ENCODE measurements at regions not wholly inside any gene's neighbourhood (a gene's known extent, or its start where the extent isn't known, plus 50 kb on each side); places are given as distances from the start of the nearest gene placed in this dataset.

DNA sequence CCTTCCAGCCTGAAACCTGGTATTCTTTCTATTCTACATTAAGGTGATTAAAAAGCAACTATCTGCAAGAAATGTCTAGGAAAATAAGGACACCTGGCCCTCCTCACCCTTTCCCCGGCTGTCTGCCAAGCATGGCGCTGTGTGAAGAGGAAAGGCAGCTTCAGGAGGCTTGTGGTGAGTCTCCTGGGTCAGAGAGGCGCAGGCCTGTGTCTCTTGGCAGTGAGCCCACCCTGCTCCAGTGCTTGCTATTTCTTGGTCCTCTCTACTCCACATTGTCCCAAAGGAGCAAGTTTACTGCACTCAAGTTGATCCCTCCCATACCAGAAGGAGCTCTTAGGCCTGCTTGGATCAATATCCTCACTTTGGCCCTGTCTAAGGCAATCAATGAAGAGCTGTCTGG, 520.7 kb upstream of the B3GAT1 start:
- no peak overlapping the region for H3K4me3 ChIP-seq (ENCODE audit: control extremely low read depth in 1 of 5, extremely low read depth in 1 of 5, insufficient read depth in 1 of 5, low read depth in 2 of 5, low read length in 4 of 5)
- no peaks in the 10 kb centered on the region for H3K79me2 ChIP-seq (ENCODE audit: control insufficient read depth, insufficient read depth, low read length)
- H3K9ac ChIP-seq (ENCODE audit: low read length): no peak overlapping the region
- no peaks in the 10 kb centered on the region for H3K4me1 ChIP-seq (ENCODE audit: control insufficient read depth in 2 of 2, insufficient read depth in 2 of 2, low read length in 2 of 2)
- peaks cover 9% of the 10 kb centered on the region for H3K27me3 Mint-ChIP-seq
- ATAC-seq (ENCODE audit: low read depth): no peak
- H3K27me3 ChIP-seq (replicated peaks in 1 of 4; ENCODE audit: control extremely low read depth in 1 of 4, control insufficient read depth in 3 of 4, insufficient read depth in 4 of 4, low read length in 3 of 4): no peaks in the 10 kb centered on the region
- H3K4me2 ChIP-seq (replicated peaks; ENCODE audit: low read depth, low read length, poor library complexity, severe bottlenecking): no peak overlapping the region
- no peak for DNase-seq
- ChIA-PET POLR2A (no interaction called here), CTCF (no interaction called here)
- H2AFZ ChIP-seq (ENCODE audit: insufficient read depth, low read depth, low read length, poor library complexity, severe bottlenecking): no peak overlapping the region
- intact Hi-C loops (cut with micrococcal nuclease): no loop called here
- peaks cover 3% of the 10 kb centered on the region for H3K9me3 Mint-ChIP-seq (ENCODE audit: insufficient read depth)
- H3K4me3 Mint-ChIP-seq: no peak overlapping the region
- no peaks in the 10 kb centered on the region for H3K4me1 Mint-ChIP-seq
- H3K9me3 ChIP-seq (ENCODE audit: control extremely low read depth in 1 of 3, control insufficient read depth in 2 of 3, insufficient read depth in 1 of 3, low read length in 2 of 3): peaks cover 0 to 4% (median 0%) of the 10 kb centered on the region in 3 donors
- no peak overlapping the region for H3K27ac ChIP-seq (ENCODE audit: low read length in 2 of 2)
- no peak overlapping the region for H3K27ac Mint-ChIP-seq
- TF ChIP-seq EZH2 (IDR thresholded peaks at IDR 0.05; ENCODE audit: borderline replicate concordance, insufficient read depth, low read depth, low read length, poor library complexity, severe bottlenecking): no peak
- no peaks in the 10 kb centered on the region for H4K20me1 ChIP-seq (ENCODE audit: control insufficient read depth, insufficient read depth, low read length, poor library complexity, severe bottlenecking)
- H3K36me3 ChIP-seq (replicated peaks in 1 of 2; ENCODE audit: control extremely low read depth in 1 of 2, control insufficient read depth in 1 of 2, extremely low read depth in 1 of 2, insufficient read depth in 2 of 2, low read length in 1 of 2): no peaks in the 10 kb centered on the region
- 67% methylated on average over 3 of the region's 3 CpGs for WGBS (ENCODE audit: insufficient coverage)

DNA sequence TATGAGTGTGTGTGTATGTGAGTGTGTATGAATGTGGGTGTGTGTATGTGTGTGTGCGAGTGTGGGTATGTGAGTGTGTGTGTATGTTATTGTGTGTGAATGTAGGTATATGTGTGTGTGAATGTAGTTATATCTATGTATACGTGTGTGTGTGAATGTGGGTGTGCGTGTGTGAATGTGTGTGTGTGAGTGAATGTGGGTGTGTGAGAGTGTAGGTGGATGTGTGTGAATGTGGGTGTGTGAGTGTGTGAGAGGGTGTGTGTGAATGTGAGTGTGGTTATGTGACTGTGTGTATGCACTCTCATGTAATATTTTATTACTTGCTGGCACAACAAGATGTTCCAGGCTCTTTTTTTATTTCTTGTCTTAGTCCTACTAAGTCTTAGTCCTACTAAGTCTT, 513.4 kb upstream of the B3GAT1 start:
- Mint-ChIP-seq H3K4me1 (no peaks in the 10 kb centered on the region), H3K4me3 (no peak overlapping the region), H3K27ac (no peak overlapping the region), H3K27me3 (peaks cover 11% of the 10 kb centered on the region), H3K9me3 (ENCODE audit: insufficient read depth) (peaks cover 3% of the 10 kb centered on the region)
- DNase-seq: no peak
- ChIA-PET POLR2A (no interaction called here), CTCF (no interaction called here)
- WGBS (ENCODE audit: insufficient coverage): 97% methylated on average over 3 of the region's 3 CpGs
- H3K27ac ChIP-seq (ENCODE audit: low read length in 2 of 2): no peak overlapping the region
- no peaks in the 10 kb centered on the region for H3K4me1 ChIP-seq (ENCODE audit: control insufficient read depth in 2 of 2, insufficient read depth in 2 of 2, low read length in 2 of 2)
- no peak for ATAC-seq (ENCODE audit: low read depth)
- no peak overlapping the region for H3K4me2 ChIP-seq (replicated peaks; ENCODE audit: low read depth, low read length, poor library complexity, severe bottlenecking)
- no peaks in the 10 kb centered on the region for H3K36me3 ChIP-seq (replicated peaks in 1 of 2; ENCODE audit: control extremely low read depth in 1 of 2, control insufficient read depth in 1 of 2, extremely low read depth in 1 of 2, insufficient read depth in 2 of 2, low read length in 1 of 2)
- H3K9me3 ChIP-seq (ENCODE audit: control extremely low read depth in 1 of 3, control insufficient read depth in 2 of 3, insufficient read depth in 1 of 3, low read length in 2 of 3): peaks cover 0 to 4% (median 0%) of the 10 kb centered on the region in 3 donors
- no peak overlapping the region for H3K9ac ChIP-seq (ENCODE audit: low read length)
- no peaks in the 10 kb centered on the region for H3K27me3 ChIP-seq (replicated peaks in 1 of 4; ENCODE audit: control extremely low read depth in 1 of 4, control insufficient read depth in 3 of 4, insufficient read depth in 4 of 4, low read length in 3 of 4)
- TF ChIP-seq EZH2 (IDR thresholded peaks at IDR 0.05; ENCODE audit: borderline replicate concordance, insufficient read depth, low read depth, low read length, poor library complexity, severe bottlenecking): no peak
- TF ChIP-seq, protein P1, sequence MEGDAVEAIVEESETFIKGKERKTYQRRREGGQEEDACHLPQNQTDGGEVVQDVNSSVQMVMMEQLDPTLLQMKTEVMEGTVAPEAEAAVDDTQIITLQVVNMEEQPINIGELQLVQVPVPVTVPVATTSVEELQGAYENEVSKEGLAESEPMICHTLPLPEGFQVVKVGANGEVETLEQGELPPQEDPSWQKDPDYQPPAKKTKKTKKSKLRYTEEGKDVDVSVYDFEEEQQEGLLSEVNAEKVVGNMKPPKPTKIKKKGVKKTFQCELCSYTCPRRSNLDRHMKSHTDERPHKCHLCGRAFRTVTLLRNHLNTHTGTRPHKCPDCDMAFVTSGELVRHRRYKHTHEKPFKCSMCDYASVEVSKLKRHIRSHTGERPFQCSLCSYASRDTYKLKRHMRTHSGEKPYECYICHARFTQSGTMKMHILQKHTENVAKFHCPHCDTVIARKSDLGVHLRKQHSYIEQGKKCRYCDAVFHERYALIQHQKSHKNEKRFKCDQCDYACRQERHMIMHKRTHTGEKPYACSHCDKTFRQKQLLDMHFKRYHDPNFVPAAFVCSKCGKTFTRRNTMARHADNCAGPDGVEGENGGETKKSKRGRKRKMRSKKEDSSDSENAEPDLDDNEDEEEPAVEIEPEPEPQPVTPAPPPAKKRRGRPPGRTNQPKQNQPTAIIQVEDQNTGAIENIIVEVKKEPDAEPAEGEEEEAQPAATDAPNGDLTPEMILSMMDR (IDR thresholded peaks at IDR 0.05): no peak
- H2AFZ ChIP-seq (ENCODE audit: insufficient read depth, low read depth, low read length, poor library complexity, severe bottlenecking): no peak overlapping the region
- H3K79me2 ChIP-seq (ENCODE audit: control insufficient read depth, insufficient read depth, low read length): no peaks in the 10 kb centered on the region
- no peak overlapping the region for H3K4me3 ChIP-seq (ENCODE audit: control extremely low read depth in 1 of 5, extremely low read depth in 1 of 5, insufficient read depth in 1 of 5, low read depth in 2 of 5, low read length in 4 of 5)
- no peaks in the 10 kb centered on the region for H4K20me1 ChIP-seq (ENCODE audit: control insufficient read depth, insufficient read depth, low read length, poor library complexity, severe bottlenecking)
- intact Hi-C loops (cut with micrococcal nuclease): no loop called here
